ENCODE measurements at regions not wholly inside any gene's neighbourhood (a gene's known extent, or its start where the extent isn't known, plus 50 kb on each side); places are given as distances from the start of the nearest gene placed in this dataset.

GRCh38 chr4:53913771-53914170 lies 150.6 kb downstream of the CHIC2 start:
- DNase-seq: no peak
- no peaks in the 10 kb centered on the region for H3K27me3 ChIP-seq (replicated peaks)
- H3K4me3 ChIP-seq (ENCODE audit: low read depth, low read length): no peak overlapping the region
- TF ChIP-seq CTCF (IDR thresholded peaks at IDR 0.05; ENCODE audit: low read depth, low read length, missing control alignments): no peak
- no peaks in the 10 kb centered on the region for H3K36me3 ChIP-seq (replicated peaks)
- no peak overlapping the region for H3K27ac ChIP-seq
- in situ Hi-C loops (cut with HindIII; ENCODE audit: low pct_ligation_motif_present, low sequenced_read_pairs): loop anchor here (25.0 kb wide), 1 partner anchor 299 kb away; no protein-coding TSS in a partner anchor

GRCh38 chr4:53912766-53913497 lies 151.5 kb downstream of the CHIC2 start:
- in situ Hi-C loops (cut with HindIII; ENCODE audit: low pct_ligation_motif_present, low sequenced_read_pairs): loop anchor here (25.0 kb wide), 1 partner anchor 299 kb away; no protein-coding TSS in a partner anchor
- no peak for TF ChIP-seq CTCF (IDR thresholded peaks at IDR 0.05; ENCODE audit: low read depth, low read length, missing control alignments)
- no peak overlapping the region for H3K4me3 ChIP-seq (ENCODE audit: low read depth, low read length)
- H3K36me3 ChIP-seq (replicated peaks): no peaks in the 10 kb centered on the region
- H3K27ac ChIP-seq: no peak overlapping the region
- no peaks in the 10 kb centered on the region for H3K27me3 ChIP-seq (replicated peaks)
- no peak for DNase-seq

GRCh38 chr4:53908661-53909078 lies 155.7 kb downstream of the CHIC2 start:
- H3K4me3 ChIP-seq (ENCODE audit: low read depth, low read length): peak overlapping the region; percentile 32
- in situ Hi-C loops (cut with HindIII; ENCODE audit: low pct_ligation_motif_present, low sequenced_read_pairs): loop anchor here (25.0 kb wide), 1 partner anchor 304 kb away; no protein-coding TSS in a partner anchor
- peak overlapping the region; percentile 24 for H3K27ac ChIP-seq
- H3K27me3 ChIP-seq (replicated peaks): no peaks in the 10 kb centered on the region
- no peaks in the 10 kb centered on the region for H3K36me3 ChIP-seq (replicated peaks)
- TF ChIP-seq CTCF (IDR thresholded peaks at IDR 0.05; ENCODE audit: low read depth, low read length, missing control alignments): peak; percentile 87
- DNase-seq: peak; percentile 89

- Histone ChIP-seq H3K36me3 (replicated peaks) (no peaks in the 10 kb centered on the region), H3K4me3 (ENCODE audit: low read depth, low read length) (no peak overlapping the region), H3K27ac (no peak overlapping the region), H3K27me3 (replicated peaks) (no peaks in the 10 kb centered on the region)
- in situ Hi-C loops (cut with HindIII; ENCODE audit: low pct_ligation_motif_present, low sequenced_read_pairs): loop anchor here (25.0 kb wide), 1 partner anchor 305 kb away; no protein-coding TSS in a partner anchor
- DNase-seq: no peak
- TF ChIP-seq CTCF (IDR thresholded peaks at IDR 0.05; ENCODE audit: low read depth, low read length, missing control alignments): no peak
Observed at GRCh38 chr4:53907772-53908171, 156.6 kb downstream of the CHIC2 start.

- no peak overlapping the region for H3K27ac ChIP-seq
- no peaks in the 10 kb centered on the region for H3K36me3 ChIP-seq (replicated peaks)
- TF ChIP-seq CTCF (IDR thresholded peaks at IDR 0.05; ENCODE audit: low read depth, low read length, missing control alignments): no peak
- H3K27me3 ChIP-seq (replicated peaks): no peaks in the 10 kb centered on the region
- H3K4me3 ChIP-seq (ENCODE audit: low read depth, low read length): no peak overlapping the region
- DNase-seq: no peak
- in situ Hi-C loops (cut with HindIII; ENCODE audit: low pct_ligation_motif_present, low sequenced_read_pairs): loop anchor here (25.0 kb wide), 1 partner anchor 306 kb away; no protein-coding TSS in a partner anchor
Observed at GRCh38 chr4:53906606-53907190, 157.7 kb downstream of the CHIC2 start.

Data from brain microvascular endothelial cell (primary cell).